ENCODE measurements at regions not wholly inside any gene's neighbourhood (a gene's known extent, or its start where the extent isn't known, plus 50 kb on each side); places are given as distances from the start of the nearest gene placed in this dataset.

DNA sequence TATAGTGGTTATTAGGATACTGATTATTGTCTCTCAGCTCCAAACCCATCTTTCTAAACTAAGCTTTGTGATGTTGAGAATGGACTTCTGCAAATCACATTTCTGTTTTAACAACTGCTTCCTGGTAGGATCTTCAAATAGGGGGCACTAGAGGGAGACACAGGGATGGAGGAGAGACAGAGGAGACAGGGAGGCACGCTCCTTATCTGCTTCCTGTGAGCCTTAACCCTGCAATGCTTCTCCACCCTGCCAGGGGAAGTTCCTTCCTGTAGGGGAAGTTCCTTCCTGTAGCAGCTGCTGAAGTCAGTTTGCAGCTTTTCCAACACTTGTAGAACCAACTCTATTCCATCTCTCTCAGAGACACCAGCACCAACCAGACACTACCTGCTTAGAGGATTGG lies 847.2 kb downstream of the CCSER2 start:
- H3K27me3 ChIP-seq (ENCODE audit: control insufficient read depth in 2 of 2, insufficient read depth in 2 of 2, low read length in 2 of 2): no peaks in the 10 kb centered on the region
- ATAC-seq (no peak), DNase-seq (ENCODE audit: extremely low read depth in 1 of 4, low spot score in 3 of 4) (no peak), FAIRE-seq (no peak)
- no peak overlapping the region for H2AFZ ChIP-seq (ENCODE audit: low read depth, low read length)
- H3K4me1 ChIP-seq (replicated peaks in 1 of 2; ENCODE audit: control insufficient read depth in 2 of 2, insufficient read depth in 2 of 2, low read length in 2 of 2): no peaks in the 10 kb centered on the region
- BruUV-seq (replicated peaks): no TSS peak
- no peaks in the 10 kb centered on the region for H3K36me3 ChIP-seq (ENCODE audit: control insufficient read depth, insufficient read depth, low read length)
- no peak overlapping the region for H3K4me2 ChIP-seq (ENCODE audit: insufficient read depth, low read length)
- H3K9me3 ChIP-seq (replicated peaks; ENCODE audit: control insufficient read depth, insufficient read depth, low read depth, low read length): no peaks in the 10 kb centered on the region
- H3K27ac ChIP-seq (ENCODE audit: extremely low read depth, low read depth, low read length): no peak overlapping the region
- 0% methylated on average over 1 of the region's 1 CpG for WGBS (ENCODE audit: insufficient coverage, low coverage, missing lambda C conversion rate)
- in situ Hi-C loops (cut with MboI) (no loop called here), intact Hi-C loops (cut with micrococcal nuclease) (no loop called here)
- no peak overlapping the region for H3K4me3 ChIP-seq
- POLR2A ChIA-PET: no interaction called here
- H4K20me1 ChIP-seq (replicated peaks; ENCODE audit: control insufficient read depth, insufficient read depth, low read length): no peaks in the 10 kb centered on the region
- H3K9me1 ChIP-seq (ENCODE audit: control insufficient read depth, insufficient read depth, low read length): no peaks in the 10 kb centered on the region
- CTCF ChIA-PET (ENCODE audit: low intra/inter-chr PET ratio): no interaction called here
- H3K9ac ChIP-seq (ENCODE audit: insufficient read depth in 1 of 2, low read depth in 2 of 2, low read length in 2 of 2): no peak overlapping the region
- H3K79me2 ChIP-seq (ENCODE audit: control insufficient read depth, insufficient read depth, low read length): no peaks in the 10 kb centered on the region
- no peak for TF ChIP-seq SRSF1 (IDR thresholded peaks at IDR 0.05; ENCODE audit: low read depth, low read length)
- TF ChIP-seq ASH1L (IDR thresholded peaks at IDR 0.05; ENCODE audit: borderline replicate concordance, low read depth, partially characterized antibody): no peak
- no peak for TF ChIP-seq PRDM10 (IDR thresholded peaks at IDR 0.05; ENCODE audit: partially characterized antibody)
- no peak for TF ChIP-seq HDAC6 (IDR thresholded peaks at IDR 0.05; ENCODE audit: low read depth, low read length)
- no peak for TF ChIP-seq KLF10 (CRISPR knock-in tag; IDR thresholded peaks at IDR 0.05)
- TF ChIP-seq FOXM1 (IDR thresholded peaks at IDR 0.05; ENCODE audit: low read depth): no peak
- no peak for TF ChIP-seq FOXM1 (CRISPR knock-in tag; IDR thresholded peaks at IDR 0.05; ENCODE audit: low read depth)
- TF ChIP-seq ZNF778 (CRISPR knock-in tag; IDR thresholded peaks at IDR 0.05): no peak
- no peak for TF ChIP-seq THAP12 (CRISPR knock-in tag; IDR thresholded peaks at IDR 0.05)
- no peak for TF ChIP-seq CHD1 (IDR thresholded peaks at IDR 0.05; ENCODE audit: low read length)
- no peak for TF ChIP-seq FOXP4 (CRISPR knock-in tag; IDR thresholded peaks at IDR 0.05; ENCODE audit: borderline replicate concordance)
- TF ChIP-seq DIDO1 (tag; IDR thresholded peaks at IDR 0.05; ENCODE audit: low read depth): no peak
- TF ChIP-seq ZNF583 (CRISPR knock-in tag; IDR thresholded peaks at IDR 0.05): no peak

All from K562 (cell line).